ENCODE measurements at regions not wholly inside any gene's neighbourhood (a gene's known extent, or its start where the extent isn't known, plus 50 kb on each side); places are given as distances from the start of the nearest gene placed in this dataset.

GRCh38 chr6:20348041-20348440 is 53.6 kb upstream of the E2F3 start:
- no peak for DNase-seq (ENCODE audit: low read depth)
- TF ChIP-seq CTCF (IDR thresholded peaks at IDR 0.05; ENCODE audit: low read depth, low read length) (no peak), MYC (IDR thresholded peaks at IDR 0.05; ENCODE audit: low read depth, low read length) (no peak), POLR2A (IDR thresholded peaks at IDR 0.05; ENCODE audit: extremely low read depth, insufficient read length) (no peak), MAX (IDR thresholded peaks at IDR 0.05; ENCODE audit: low read depth, low read length) (no peak)

GRCh38 chr6:20349225-20349624 is 52.5 kb upstream of the E2F3 start:
- TF ChIP-seq POLR2A (IDR thresholded peaks at IDR 0.05; ENCODE audit: extremely low read depth, insufficient read length) = no peak
- no peak for DNase-seq (ENCODE audit: low read depth)
- no peak overlapping the region for H3K4me3 ChIP-seq (ENCODE audit: low read depth, low read length)

More at GRCh38 chr6:20348041-20348440, 53.6 kb upstream of the E2F3 start:
- H3K4me3 ChIP-seq (ENCODE audit: low read depth, low read length) = no peak overlapping the region

- TF ChIP-seq MAX (IDR thresholded peaks at IDR 0.05; ENCODE audit: low read depth, low read length) (no peak), MYC (IDR thresholded peaks at IDR 0.05; ENCODE audit: low read depth, low read length) (no peak), POLR2A (IDR thresholded peaks at IDR 0.05; ENCODE audit: extremely low read depth, insufficient read length) (no peak), CTCF (IDR thresholded peaks at IDR 0.05; ENCODE audit: low read depth, low read length) (no peak)
- no peak for DNase-seq (ENCODE audit: low read depth)
Measured at GRCh38 chr6:20350215-20350614, 51.5 kb upstream of the E2F3 start.

GRCh38 chr6:20351534-20351933 is 50.1 kb upstream of the E2F3 start:
- DNase-seq (ENCODE audit: low read depth) = peak; percentile 19
- TF ChIP-seq MAX (IDR thresholded peaks at IDR 0.05; ENCODE audit: low read depth, low read length) = no peak
- H3K4me3 ChIP-seq (ENCODE audit: low read depth, low read length) = no peak overlapping the region

More at GRCh38 chr6:20350215-20350614, 51.5 kb upstream of the E2F3 start:
- no peak overlapping the region for H3K4me3 ChIP-seq (ENCODE audit: low read depth, low read length)

Data from NB4 (cell line).